Kidney epithelial cell (primary cell): ENCODE measurements at regions not wholly inside any gene's neighbourhood (a gene's known extent, or its start where the extent isn't known, plus 50 kb on each side); places are given as distances from the start of the nearest gene placed in this dataset.
"Not testable (repeated sequence)": the region's sequence is repeated elsewhere in the genome, so short reads cannot be mapped to it uniquely, and the experiment has no call there.

Source experiments
- DNase-seq: peaks from one replicate; pipeline ENCODE4 v3.0.0-alpha.2; 2010; ENCODE audit warnings: low read depth
- H3K27me3 ChIP-seq: 2 replicates; pipeline ENCODE4 v1.6.0; 2011; ENCODE audit warnings: low read length; ENCODE audit not compliant: control insufficient read depth, insufficient read depth
- H3K36me3 ChIP-seq: 2 replicates; pipeline ENCODE4 v1.5.1; 2011; ENCODE audit warnings: low read length; ENCODE audit not compliant: control insufficient read depth, insufficient read depth
- H3K4me3 ChIP-seq: 2 replicates; pipeline ENCODE4 v1.5.1; 2011; ENCODE audit warnings: low read depth, mild to moderate bottlenecking, control low read depth, low read length
- CTCF ChIP-seq: IDR thresholded peaks from 2 replicates; pipeline ENCODE4 v1.5.1; 2011; ENCODE audit warnings: mild to moderate bottlenecking, moderate library complexity, low read length, control low read depth, inconsistent platforms; ENCODE audit not compliant: insufficient read depth, poor library complexity, severe bottlenecking

GRCh38 chr15:34490417-34491193, 53.0 kb upstream of the GOLGA8A start:
- Histone ChIP-seq H3K4me3 (no peak overlapping the region), H3K36me3 (no peaks in the 10 kb centered on the region), H3K27me3 (peaks cover 17% of the 10 kb centered on the region)
- TF ChIP-seq CTCF: no peak
- no peak for DNase-seq

- DNase-seq, H3K27me3 ChIP-seq, H3K36me3 ChIP-seq, H3K4me3 ChIP-seq: not testable (repeated sequence)
Measured at GRCh38 chr15:34488973-34489959, 51.7 kb upstream of the GOLGA8A start.
